ENCODE measurements at regions not wholly inside any gene's neighbourhood (a gene's known extent, or its start where the extent isn't known, plus 50 kb on each side); places are given as distances from the start of the nearest gene placed in this dataset.

- TF ChIP-seq, protein P1, sequence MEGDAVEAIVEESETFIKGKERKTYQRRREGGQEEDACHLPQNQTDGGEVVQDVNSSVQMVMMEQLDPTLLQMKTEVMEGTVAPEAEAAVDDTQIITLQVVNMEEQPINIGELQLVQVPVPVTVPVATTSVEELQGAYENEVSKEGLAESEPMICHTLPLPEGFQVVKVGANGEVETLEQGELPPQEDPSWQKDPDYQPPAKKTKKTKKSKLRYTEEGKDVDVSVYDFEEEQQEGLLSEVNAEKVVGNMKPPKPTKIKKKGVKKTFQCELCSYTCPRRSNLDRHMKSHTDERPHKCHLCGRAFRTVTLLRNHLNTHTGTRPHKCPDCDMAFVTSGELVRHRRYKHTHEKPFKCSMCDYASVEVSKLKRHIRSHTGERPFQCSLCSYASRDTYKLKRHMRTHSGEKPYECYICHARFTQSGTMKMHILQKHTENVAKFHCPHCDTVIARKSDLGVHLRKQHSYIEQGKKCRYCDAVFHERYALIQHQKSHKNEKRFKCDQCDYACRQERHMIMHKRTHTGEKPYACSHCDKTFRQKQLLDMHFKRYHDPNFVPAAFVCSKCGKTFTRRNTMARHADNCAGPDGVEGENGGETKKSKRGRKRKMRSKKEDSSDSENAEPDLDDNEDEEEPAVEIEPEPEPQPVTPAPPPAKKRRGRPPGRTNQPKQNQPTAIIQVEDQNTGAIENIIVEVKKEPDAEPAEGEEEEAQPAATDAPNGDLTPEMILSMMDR (IDR thresholded peaks at IDR 0.05), result no peak
- TF ChIP-seq, protein P2, sequence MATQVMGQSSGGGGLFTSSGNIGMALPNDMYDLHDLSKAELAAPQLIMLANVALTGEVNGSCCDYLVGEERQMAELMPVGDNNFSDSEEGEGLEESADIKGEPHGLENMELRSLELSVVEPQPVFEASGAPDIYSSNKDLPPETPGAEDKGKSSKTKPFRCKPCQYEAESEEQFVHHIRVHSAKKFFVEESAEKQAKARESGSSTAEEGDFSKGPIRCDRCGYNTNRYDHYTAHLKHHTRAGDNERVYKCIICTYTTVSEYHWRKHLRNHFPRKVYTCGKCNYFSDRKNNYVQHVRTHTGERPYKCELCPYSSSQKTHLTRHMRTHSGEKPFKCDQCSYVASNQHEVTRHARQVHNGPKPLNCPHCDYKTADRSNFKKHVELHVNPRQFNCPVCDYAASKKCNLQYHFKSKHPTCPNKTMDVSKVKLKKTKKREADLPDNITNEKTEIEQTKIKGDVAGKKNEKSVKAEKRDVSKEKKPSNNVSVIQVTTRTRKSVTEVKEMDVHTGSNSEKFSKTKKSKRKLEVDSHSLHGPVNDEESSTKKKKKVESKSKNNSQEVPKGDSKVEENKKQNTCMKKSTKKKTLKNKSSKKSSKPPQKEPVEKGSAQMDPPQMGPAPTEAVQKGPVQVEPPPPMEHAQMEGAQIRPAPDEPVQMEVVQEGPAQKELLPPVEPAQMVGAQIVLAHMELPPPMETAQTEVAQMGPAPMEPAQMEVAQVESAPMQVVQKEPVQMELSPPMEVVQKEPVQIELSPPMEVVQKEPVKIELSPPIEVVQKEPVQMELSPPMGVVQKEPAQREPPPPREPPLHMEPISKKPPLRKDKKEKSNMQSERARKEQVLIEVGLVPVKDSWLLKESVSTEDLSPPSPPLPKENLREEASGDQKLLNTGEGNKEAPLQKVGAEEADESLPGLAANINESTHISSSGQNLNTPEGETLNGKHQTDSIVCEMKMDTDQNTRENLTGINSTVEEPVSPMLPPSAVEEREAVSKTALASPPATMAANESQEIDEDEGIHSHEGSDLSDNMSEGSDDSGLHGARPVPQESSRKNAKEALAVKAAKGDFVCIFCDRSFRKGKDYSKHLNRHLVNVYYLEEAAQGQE (IDR thresholded peaks at IDR 0.05; ENCODE audit: insufficient read depth in 1 of 2, low read depth in 2 of 2, low read length in 1 of 2), result no peak
- TF ChIP-seq TCF7L2 (IDR thresholded peaks at IDR 0.05; ENCODE audit: low read depth, low read length) (no peak), POLR2AphosphoS5 (IDR thresholded peaks at IDR 0.05; ENCODE audit: low read depth, low read length) (no peak), SIN3A (IDR thresholded peaks at IDR 0.05; ENCODE audit: borderline replicate concordance, insufficient read depth, low read depth, low read length) (no peak)
- intact Hi-C loops (cut with micrococcal nuclease; ENCODE audit: unreplicated experiment), result no loop called here
- BruUV-seq (replicated peaks), result no TSS peak
- H3K4me1 ChIP-seq (ENCODE audit: control insufficient read depth, insufficient read depth, low read length), result no peaks in the 10 kb centered on the region
- no peak overlapping the region for H3K27ac ChIP-seq (ENCODE audit: low read length)
- in situ Hi-C loops (cut with HindIII; ENCODE audit: low pct_unique_long_range_greater_than_20kb, low sequenced_read_pairs), result no loop called here
- POLR2A ChIA-PET, result no interaction called here
- ATAC-seq, result no peak
- H3K27me3 ChIP-seq (ENCODE audit: control insufficient read depth, insufficient read depth, low read length), result no peaks in the 10 kb centered on the region
- H3K9me3 ChIP-seq (ENCODE audit: control insufficient read depth, insufficient read depth, low read depth, low read length), result no peaks in the 10 kb centered on the region
- H3K36me3 ChIP-seq (ENCODE audit: control insufficient read depth, insufficient read depth, low read length), result no peaks in the 10 kb centered on the region
- no peak for DNase-seq (ENCODE audit: low read depth, low spot score)
- CTCF ChIA-PET, result no interaction called here
- H3K4me3 ChIP-seq (ENCODE audit: low read depth in 2 of 2, low read length in 2 of 2), result no peak overlapping the region
Measured at GRCh38 chr11:103552086-103552485, 442.9 kb downstream of the DYNC2H1 start.

DNA sequence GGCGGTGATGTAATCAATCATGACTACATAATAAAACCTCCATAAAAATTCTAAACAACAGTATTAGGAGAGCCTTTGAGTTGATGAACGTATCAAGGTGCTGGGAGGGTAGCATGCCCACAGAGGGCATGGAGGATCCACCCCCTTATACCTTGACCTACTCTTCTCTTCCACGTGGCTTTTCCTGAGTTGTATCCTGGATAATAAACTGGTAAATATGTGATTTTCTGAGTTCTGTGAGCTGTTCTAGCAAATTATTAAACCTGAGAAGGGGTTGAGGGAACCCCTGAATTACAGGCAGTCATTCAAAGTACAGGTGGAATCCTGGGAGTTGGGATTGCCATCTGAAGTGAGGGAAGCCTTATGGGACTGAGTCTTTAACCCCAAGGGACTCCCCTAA is 446.9 kb downstream of the DYNC2H1 start:
- in situ Hi-C loops (cut with HindIII; ENCODE audit: low pct_unique_long_range_greater_than_20kb, low sequenced_read_pairs), result no loop called here
- no peak overlapping the region for H3K4me3 ChIP-seq (ENCODE audit: low read depth in 2 of 2, low read length in 2 of 2)
- BruUV-seq (replicated peaks), result no TSS peak
- H3K4me1 ChIP-seq (ENCODE audit: control insufficient read depth, insufficient read depth, low read length), result no peaks in the 10 kb centered on the region
- intact Hi-C loops (cut with micrococcal nuclease; ENCODE audit: unreplicated experiment), result no loop called here
- ChIA-PET CTCF (no interaction called here), POLR2A (no interaction called here)
- ATAC-seq, result no peak
- H3K27me3 ChIP-seq (ENCODE audit: control insufficient read depth, insufficient read depth, low read length), result no peaks in the 10 kb centered on the region; the same call in 1 of the 2 replicates
- H3K27ac ChIP-seq (ENCODE audit: low read length), result no peak overlapping the region
- no peak for DNase-seq (ENCODE audit: low read depth, low spot score)
- no peak for TF ChIP-seq TCF7L2 (IDR thresholded peaks at IDR 0.05; ENCODE audit: low read depth, low read length)
- TF ChIP-seq, protein P2 (IDR thresholded peaks at IDR 0.05; ENCODE audit: insufficient read depth in 1 of 2, low read depth in 2 of 2, low read length in 1 of 2), result no peak
- TF ChIP-seq POLR2AphosphoS5 (IDR thresholded peaks at IDR 0.05; ENCODE audit: low read depth, low read length), result no peak
- TF ChIP-seq SIN3A (IDR thresholded peaks at IDR 0.05; ENCODE audit: borderline replicate concordance, insufficient read depth, low read depth, low read length), result no peak
- TF ChIP-seq, protein P1 (IDR thresholded peaks at IDR 0.05), result no peak
- H3K9me3 ChIP-seq (ENCODE audit: control insufficient read depth, insufficient read depth, low read depth, low read length), result no peaks in the 10 kb centered on the region
- no peaks in the 10 kb centered on the region for H3K36me3 ChIP-seq (ENCODE audit: control insufficient read depth, insufficient read depth, low read length)
